ACHN (cell line): ENCODE measurements at regions not wholly inside any gene's neighbourhood (a gene's known extent, or its start where the extent isn't known, plus 50 kb on each side); places are given as distances from the start of the nearest gene placed in this dataset.
"Not testable (repeated sequence)": the region's sequence is repeated elsewhere in the genome, so short reads cannot be mapped to it uniquely, and the experiment has no call there.

Experiments used
- DNase-seq: peaks from one replicate; pipeline ENCODE4 v3.0.0-alpha.2; 2015
- in situ Hi-C: cut with HindIII; loops from 2 replicates; pipeline ENCODE4 v1.10.0; 2017; ENCODE audit warnings: low sequenced_read_pairs, low pct_ligation_motif_present, low pct_unique_long_range_greater_than_20kb

DNA sequence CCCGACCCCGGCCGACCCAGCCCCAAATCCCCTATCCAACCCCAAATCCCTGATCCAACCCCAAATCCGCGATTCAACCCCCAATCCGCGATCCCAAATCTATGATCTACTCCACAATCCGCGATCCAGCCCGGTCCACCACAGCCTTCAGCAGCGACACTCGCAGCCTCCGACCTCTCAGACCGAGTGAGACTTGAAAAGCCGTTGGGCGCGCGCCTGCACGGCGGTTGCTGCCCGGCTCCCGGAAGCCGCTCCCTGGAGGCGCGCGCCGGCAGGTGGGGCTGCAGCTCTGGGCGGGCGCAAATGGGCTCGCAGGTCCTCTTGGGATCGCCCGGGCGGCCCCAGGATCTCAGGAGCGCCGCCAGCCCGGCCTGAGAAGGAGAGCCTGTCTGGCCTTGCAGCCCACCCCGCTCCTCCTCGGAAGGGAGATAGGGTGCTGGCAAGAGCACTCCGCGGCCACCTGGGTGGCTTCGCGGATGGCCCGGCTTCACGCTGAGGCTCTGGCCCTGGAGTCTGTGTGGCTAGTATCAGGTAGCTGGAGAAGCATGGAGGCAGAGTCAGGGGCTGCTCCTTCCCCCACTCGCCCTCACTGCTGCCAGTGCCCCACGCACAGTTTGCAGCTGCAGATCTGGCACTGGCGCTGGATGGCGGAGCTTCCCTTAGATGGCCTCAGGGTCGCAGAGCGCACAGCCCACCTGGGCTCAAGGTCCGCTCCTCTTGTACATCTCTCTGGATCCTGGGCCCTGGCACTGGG is 533.4 kb upstream of the DEFB115 start:
- in situ Hi-C loops: not testable (repeated sequence)
- DNase-seq: peak; percentile 74

DNA sequence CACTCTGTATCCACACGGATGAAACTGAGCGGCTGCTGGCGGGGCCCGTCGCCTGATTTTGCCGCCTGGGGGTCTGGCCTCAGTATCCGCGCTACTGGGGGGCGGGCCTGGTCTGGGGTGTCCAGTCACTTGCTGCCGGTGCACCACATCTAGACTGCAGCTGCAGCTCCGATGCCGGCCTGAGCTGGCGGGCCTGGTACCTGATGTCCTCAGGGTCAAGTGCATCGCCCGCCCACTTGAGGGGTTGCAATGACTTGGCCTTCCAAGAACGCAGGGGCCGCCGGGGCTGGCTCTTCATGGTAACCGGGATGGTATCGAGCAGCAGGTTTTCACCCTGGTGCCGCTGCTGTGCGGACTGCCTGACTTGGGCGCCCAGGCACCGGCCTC is 532.8 kb upstream of the DEFB115 start:
- in situ Hi-C loops, DNase-seq: not testable (repeated sequence)

DNA sequence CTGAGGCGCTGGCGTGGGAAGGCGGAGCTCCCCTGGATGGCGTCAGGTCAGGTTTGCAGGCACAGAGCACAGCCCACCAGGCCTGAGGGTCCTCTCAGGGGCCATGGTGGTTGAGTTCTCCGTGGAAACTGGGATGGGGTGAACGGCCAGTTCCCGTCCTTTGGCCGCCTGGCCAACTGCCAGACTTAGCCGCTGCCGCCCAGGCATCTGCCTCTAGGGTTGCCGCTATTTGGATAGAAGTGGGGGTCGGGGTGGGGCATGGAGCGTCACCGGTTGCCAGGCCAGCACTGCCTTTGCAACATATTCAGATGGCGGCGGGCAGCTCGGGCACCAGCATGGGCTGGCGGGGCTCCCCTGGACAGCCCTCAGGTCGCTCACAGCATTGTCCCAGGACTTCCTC is 532.3 kb upstream of the DEFB115 start:
- in situ Hi-C loops, DNase-seq: not testable (repeated sequence)

DNA sequence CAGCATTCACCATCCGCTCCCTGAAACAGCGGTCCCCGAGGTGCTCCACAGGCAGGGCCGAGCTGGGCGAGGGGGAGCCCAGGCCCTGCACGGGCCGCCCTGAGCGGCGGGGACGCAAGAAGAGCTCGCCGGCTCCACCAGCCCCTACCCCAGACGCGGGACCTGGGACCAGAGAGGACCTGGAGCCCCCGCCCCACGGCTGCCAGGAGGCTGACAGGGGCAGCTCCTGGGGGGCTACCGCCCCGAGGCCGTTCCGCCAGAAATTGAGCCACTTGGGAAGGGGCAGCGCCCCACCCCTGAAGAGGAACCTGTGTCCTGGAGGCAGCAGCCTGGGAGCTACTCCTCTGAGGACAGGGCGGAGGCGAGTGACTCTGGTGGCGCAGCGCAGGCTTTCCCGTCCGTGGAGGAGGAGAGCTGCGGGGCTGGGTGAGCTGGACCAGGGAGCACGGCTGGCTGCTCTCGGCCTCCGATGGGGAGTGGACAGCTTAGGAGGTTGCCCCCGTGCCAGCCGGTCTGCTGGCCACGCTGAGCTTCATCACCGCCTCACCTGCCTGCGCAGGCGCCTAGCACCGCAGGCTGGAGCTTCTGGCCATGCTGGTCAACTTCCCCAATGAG is 529.1 kb upstream of the DEFB115 start:
- DNase-seq, in situ Hi-C loops: not testable (repeated sequence)
